ENCODE measurements at regions not wholly inside any gene's neighbourhood (a gene's known extent, or its start where the extent isn't known, plus 50 kb on each side); places are given as distances from the start of the nearest gene placed in this dataset.

DNA sequence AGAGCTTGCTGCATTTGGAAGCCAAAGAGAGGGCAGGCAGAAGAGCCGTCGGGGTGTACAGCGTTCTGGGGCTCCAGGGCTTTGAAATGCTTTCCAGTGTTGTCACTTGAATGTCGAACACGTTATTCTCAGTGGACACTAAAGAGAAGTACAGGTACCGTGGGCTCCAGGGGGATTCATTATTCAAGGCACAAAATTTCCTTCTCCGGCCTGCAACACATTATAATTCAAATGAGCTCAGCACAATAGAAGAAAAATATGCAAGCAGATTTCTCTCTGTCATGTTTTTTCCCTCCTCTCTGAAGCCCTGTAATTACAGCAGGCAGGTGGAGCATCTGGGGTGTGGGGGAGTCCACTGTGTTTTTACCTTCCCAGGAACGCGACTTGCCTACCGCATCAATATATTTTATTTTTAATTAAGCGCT is 293.1 kb downstream of the ZSWIM6 start:
- TF ChIP-seq, protein P1, sequence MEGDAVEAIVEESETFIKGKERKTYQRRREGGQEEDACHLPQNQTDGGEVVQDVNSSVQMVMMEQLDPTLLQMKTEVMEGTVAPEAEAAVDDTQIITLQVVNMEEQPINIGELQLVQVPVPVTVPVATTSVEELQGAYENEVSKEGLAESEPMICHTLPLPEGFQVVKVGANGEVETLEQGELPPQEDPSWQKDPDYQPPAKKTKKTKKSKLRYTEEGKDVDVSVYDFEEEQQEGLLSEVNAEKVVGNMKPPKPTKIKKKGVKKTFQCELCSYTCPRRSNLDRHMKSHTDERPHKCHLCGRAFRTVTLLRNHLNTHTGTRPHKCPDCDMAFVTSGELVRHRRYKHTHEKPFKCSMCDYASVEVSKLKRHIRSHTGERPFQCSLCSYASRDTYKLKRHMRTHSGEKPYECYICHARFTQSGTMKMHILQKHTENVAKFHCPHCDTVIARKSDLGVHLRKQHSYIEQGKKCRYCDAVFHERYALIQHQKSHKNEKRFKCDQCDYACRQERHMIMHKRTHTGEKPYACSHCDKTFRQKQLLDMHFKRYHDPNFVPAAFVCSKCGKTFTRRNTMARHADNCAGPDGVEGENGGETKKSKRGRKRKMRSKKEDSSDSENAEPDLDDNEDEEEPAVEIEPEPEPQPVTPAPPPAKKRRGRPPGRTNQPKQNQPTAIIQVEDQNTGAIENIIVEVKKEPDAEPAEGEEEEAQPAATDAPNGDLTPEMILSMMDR (IDR thresholded peaks at IDR 0.05) = no peak
- TF ChIP-seq POLR2A (IDR thresholded peaks at IDR 0.05) = no peak
